Vagina (tissue), 2 donors: ENCODE measurements at regions not wholly inside any gene's neighbourhood (a gene's known extent, or its start where the extent isn't known, plus 50 kb on each side); places are given as distances from the start of the nearest gene placed in this dataset.

Source experiments
- CTCF ChIP-seq, 3 experiments: fragments of 450-650 bp in 2 of 3; fragments of 200-600 bp in 1 of 3; sonication (generic) in 1 of 3; IDR thresholded peaks; one replicate each; pipeline ENCODE4 v1.5.1; 2017 to 2019; ENCODE audit warnings: antibody characterized with exemption in 3 of 3, mild to moderate bottlenecking in 2 of 3, moderate library complexity in 2 of 3
- POLR2A ChIP-seq, 2 donors: fragments of 450-650 bp; IDR thresholded peaks; one replicate each; pipeline ENCODE4 v1.6.1; 2017; ENCODE audit warnings: antibody characterized with exemption in 2 of 2, mild to moderate bottlenecking in 2 of 2, moderate library complexity in 2 of 2
- POLR2AphosphoS5 ChIP-seq, 2 donors: sonication (generic); formaldehyde crosslinking; IDR thresholded peaks; one replicate each; pipeline ENCODE4 v1.9.0; 2017; ENCODE audit warnings: antibody characterized with exemption in 2 of 2, mild to moderate bottlenecking in 2 of 2, low read depth in 1 of 2; ENCODE audit not compliant: insufficient read depth in 1 of 2

GRCh38 chr14:51507511-51507905, 144.2 kb upstream of the FRMD6 start:
- TF ChIP-seq CTCF (IDR thresholded peaks at IDR 0.05) (no peak), POLR2A (IDR thresholded peaks at IDR 0.05) (no peak), POLR2AphosphoS5 (IDR thresholded peaks at IDR 0.05; ENCODE audit: insufficient read depth in 1 of 2, low read depth in 1 of 2) (no peak)
